Glomerular visceral epithelial cell (primary cell): ENCODE measurements at regions not wholly inside any gene's neighbourhood (a gene's known extent, or its start where the extent isn't known, plus 50 kb on each side); places are given as distances from the start of the nearest gene placed in this dataset.

Experiments
- DNase-seq: peaks from one replicate; pipeline ENCODE4 v3.0.0-alpha.2; 2016; ENCODE audit errors: extremely low spot score

GRCh38 chr9:26567976-26568375, 324.6 kb downstream of the CAAP1 start:
- no peak for DNase-seq

- no peak for DNase-seq
Observed at GRCh38 chr9:26566141-26566540, 326.5 kb downstream of the CAAP1 start.

- no peak for DNase-seq
Observed at GRCh38 chr9:26565118-26565517, 327.5 kb downstream of the CAAP1 start.

GRCh38 chr9:26562338-26562737, 330.3 kb downstream of the CAAP1 start:
- no peak for DNase-seq

GRCh38 chr9:26561928-26562327, 330.7 kb downstream of the CAAP1 start:
- DNase-seq = no peak

- DNase-seq = no peak
Observed at GRCh38 chr9:26559506-26559905, 333.1 kb downstream of the CAAP1 start.

- no peak for DNase-seq
Observed at GRCh38 chr9:26551971-26552370, 340.6 kb downstream of the CAAP1 start.

- no peak for DNase-seq
Observed at GRCh38 chr9:26551451-26551850, 341.2 kb downstream of the CAAP1 start.

GRCh38 chr9:26548781-26549290, 343.8 kb downstream of the CAAP1 start:
- no peak for DNase-seq

GRCh38 chr9:26539867-26540493, 352.6 kb downstream of the CAAP1 start:
- no peak for DNase-seq

GRCh38 chr9:26537211-26537610, 355.4 kb downstream of the CAAP1 start:
- DNase-seq = no peak

- DNase-seq = no peak
Observed at GRCh38 chr9:26535151-26535550, 357.5 kb downstream of the CAAP1 start.

GRCh38 chr9:26530841-26531240, 361.8 kb downstream of the CAAP1 start:
- no peak for DNase-seq

GRCh38 chr9:26527931-26528330, 364.7 kb downstream of the CAAP1 start:
- no peak for DNase-seq

- no peak for DNase-seq
Observed at GRCh38 chr9:26524267-26524666, 368.3 kb downstream of the CAAP1 start.

GRCh38 chr9:26523577-26523976, 369.0 kb downstream of the CAAP1 start:
- no peak for DNase-seq

GRCh38 chr9:26520141-26520540, 372.5 kb downstream of the CAAP1 start:
- DNase-seq = no peak

- DNase-seq = no peak
Observed at GRCh38 chr9:26516773-26517343, 375.7 kb downstream of the CAAP1 start.

GRCh38 chr9:26513730-26514129, 378.9 kb downstream of the CAAP1 start:
- no peak for DNase-seq

- DNase-seq = no peak
Observed at GRCh38 chr9:26510137-26510536, 382.5 kb downstream of the CAAP1 start.

GRCh38 chr9:26508897-26509296, 383.7 kb downstream of the CAAP1 start:
- DNase-seq = no peak

GRCh38 chr9:26504057-26504456, 388.5 kb downstream of the CAAP1 start:
- DNase-seq = no peak

GRCh38 chr9:26502311-26502710, 390.3 kb downstream of the CAAP1 start:
- no peak for DNase-seq

GRCh38 chr9:26500471-26500870, 392.1 kb downstream of the CAAP1 start:
- no peak for DNase-seq
